ENCODE measurements at regions not wholly inside any gene's neighbourhood (a gene's known extent, or its start where the extent isn't known, plus 50 kb on each side); places are given as distances from the start of the nearest gene placed in this dataset.

GRCh38 chr2:129747500-129748125 is 231.9 kb upstream of the RAB6C start:
- H3K4me1 ChIP-seq (ENCODE audit: insufficient read depth, low read length, poor library complexity, severe bottlenecking) = no peaks in the 10 kb centered on the region
- no TSS peak for BruUV-seq (replicated peaks)
- H3K36me3 ChIP-seq (ENCODE audit: insufficient read depth, low read length, poor library complexity, severe bottlenecking) = no peaks in the 10 kb centered on the region
- CTCF ChIA-PET = no interaction called here
- intact Hi-C loops (cut with micrococcal nuclease; ENCODE audit: unreplicated experiment) = no loop called here
- no peak for DNase-seq (ENCODE audit: low spot score)
- no peaks in the 10 kb centered on the region for H3K27me3 ChIP-seq (replicated peaks; ENCODE audit: insufficient read depth, low read depth, low read length, poor library complexity)
- TF ChIP-seq CTCF (conservative IDR thresholded peaks at IDR 0.05; ENCODE audit: low read depth, low read length) (no peak), EZH2 (IDR thresholded peaks at IDR 0.05; ENCODE audit: borderline replicate concordance, low read depth, low read length, poor library complexity, severe bottlenecking) (no peak)
- H3K27ac ChIP-seq (ENCODE audit: low read depth, low read length, poor library complexity, severe bottlenecking) = no peak overlapping the region
- POLR2A ChIA-PET (ENCODE audit: low non-redundant PET) = no interaction called here
- H3K4me3 ChIP-seq (ENCODE audit: low read depth, low read length, poor library complexity, severe bottlenecking) = no peak overlapping the region
- no peaks in the 10 kb centered on the region for H3K9me3 ChIP-seq (ENCODE audit: low read depth, low read length, poor library complexity, severe bottlenecking)

GRCh38 chr2:129748250-129748649 is 231.2 kb upstream of the RAB6C start:
- intact Hi-C loops (cut with micrococcal nuclease; ENCODE audit: unreplicated experiment) = no loop called here
- DNase-seq (ENCODE audit: low spot score) = no peak
- BruUV-seq (replicated peaks) = no TSS peak
- POLR2A ChIA-PET (ENCODE audit: low non-redundant PET) = no interaction called here
- Histone ChIP-seq H3K27me3 (replicated peaks; ENCODE audit: insufficient read depth, low read depth, low read length, poor library complexity) (no peaks in the 10 kb centered on the region), H3K4me1 (ENCODE audit: insufficient read depth, low read length, poor library complexity, severe bottlenecking) (no peaks in the 10 kb centered on the region), H3K27ac (ENCODE audit: low read depth, low read length, poor library complexity, severe bottlenecking) (no peak overlapping the region), H3K4me3 (ENCODE audit: low read depth, low read length, poor library complexity, severe bottlenecking) (no peak overlapping the region), H3K36me3 (ENCODE audit: insufficient read depth, low read length, poor library complexity, severe bottlenecking) (no peaks in the 10 kb centered on the region), H3K9me3 (ENCODE audit: low read depth, low read length, poor library complexity, severe bottlenecking) (no peaks in the 10 kb centered on the region)
- CTCF ChIA-PET = no interaction called here
- TF ChIP-seq CTCF (conservative IDR thresholded peaks at IDR 0.05; ENCODE audit: low read depth, low read length) (no peak), EZH2 (IDR thresholded peaks at IDR 0.05; ENCODE audit: borderline replicate concordance, low read depth, low read length, poor library complexity, severe bottlenecking) (no peak)

GRCh38 chr2:129748653-129749052 is 230.8 kb upstream of the RAB6C start:
- BruUV-seq (replicated peaks) = no TSS peak
- DNase-seq (ENCODE audit: low spot score) = peak; percentile 54
- intact Hi-C loops (cut with micrococcal nuclease; ENCODE audit: unreplicated experiment) = no loop called here

More at GRCh38 chr2:129748653-129749052, 230.8 kb upstream of the RAB6C start:
- TF ChIP-seq EZH2 (IDR thresholded peaks at IDR 0.05; ENCODE audit: borderline replicate concordance, low read depth, low read length, poor library complexity, severe bottlenecking) (no peak), CTCF (conservative IDR thresholded peaks at IDR 0.05; ENCODE audit: low read depth, low read length) (peak; percentile 34)
- no peaks in the 10 kb centered on the region for H3K36me3 ChIP-seq (ENCODE audit: insufficient read depth, low read length, poor library complexity, severe bottlenecking)
- H3K27ac ChIP-seq (ENCODE audit: low read depth, low read length, poor library complexity, severe bottlenecking) = no peak overlapping the region
- POLR2A ChIA-PET (ENCODE audit: low non-redundant PET) = no interaction called here
- CTCF ChIA-PET = no interaction called here
- H3K27me3 ChIP-seq (replicated peaks; ENCODE audit: insufficient read depth, low read depth, low read length, poor library complexity) = no peaks in the 10 kb centered on the region
- no peak overlapping the region for H3K4me3 ChIP-seq (ENCODE audit: low read depth, low read length, poor library complexity, severe bottlenecking)
- no peaks in the 10 kb centered on the region for H3K9me3 ChIP-seq (ENCODE audit: low read depth, low read length, poor library complexity, severe bottlenecking)
- H3K4me1 ChIP-seq (ENCODE audit: insufficient read depth, low read length, poor library complexity, severe bottlenecking) = no peaks in the 10 kb centered on the region

Measured in A673 (cell line).